Ammon's horn (tissue), 1 donor: ENCODE measurements at regions not wholly inside any gene's neighbourhood (a gene's known extent, or its start where the extent isn't known, plus 50 kb on each side); places are given as distances from the start of the nearest gene placed in this dataset.
"Not testable (repeated sequence)": the region's sequence is repeated elsewhere in the genome, so short reads cannot be mapped to it uniquely, and the experiment has no call there.

Source experiments
- DNase-seq: peaks from one replicate; pipeline ENCODE4 v3.0.0-alpha.2; 2016; ENCODE audit warnings: low spot score

DNA sequence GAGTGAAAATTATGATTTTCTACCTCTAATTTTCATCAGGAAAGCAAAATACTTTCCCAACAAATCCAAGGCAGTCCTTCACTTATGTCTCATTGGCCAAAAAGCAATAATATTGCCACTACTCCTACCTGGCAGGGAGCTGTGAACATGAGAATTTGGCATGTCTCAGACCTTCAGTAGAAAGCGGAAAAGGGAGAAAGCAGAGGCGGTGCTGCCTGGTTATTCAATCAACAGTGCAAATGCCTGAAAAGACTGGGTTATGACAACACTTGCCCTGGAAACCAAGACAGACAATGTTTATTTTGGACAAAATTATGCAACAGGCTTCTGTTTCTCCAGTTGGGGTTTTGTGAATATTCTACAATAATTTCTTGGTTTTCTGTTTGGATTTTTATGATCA is 194.4 kb downstream of the TAF11L14 start:
- peak; percentile 17 for DNase-seq

DNA sequence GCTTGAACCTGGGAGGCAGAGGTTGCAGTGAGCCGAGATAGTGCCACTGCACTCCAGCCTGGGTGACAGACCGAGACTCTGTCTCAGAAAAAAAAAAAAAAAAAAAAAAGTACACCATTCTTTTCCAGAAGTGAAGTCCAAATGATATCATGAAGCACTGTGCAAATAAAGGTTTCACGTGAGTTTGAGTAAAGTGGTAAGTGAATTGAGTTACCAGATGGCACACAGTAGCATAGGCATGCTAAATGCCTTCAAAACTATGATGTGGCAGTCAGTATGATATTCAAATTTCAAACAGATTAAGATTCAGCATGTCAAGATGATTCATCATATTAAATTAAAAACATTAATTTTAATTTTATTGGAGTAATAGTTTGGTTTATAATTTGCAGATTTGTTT is 195.2 kb downstream of the TAF11L14 start:
- no peak for DNase-seq

DNA sequence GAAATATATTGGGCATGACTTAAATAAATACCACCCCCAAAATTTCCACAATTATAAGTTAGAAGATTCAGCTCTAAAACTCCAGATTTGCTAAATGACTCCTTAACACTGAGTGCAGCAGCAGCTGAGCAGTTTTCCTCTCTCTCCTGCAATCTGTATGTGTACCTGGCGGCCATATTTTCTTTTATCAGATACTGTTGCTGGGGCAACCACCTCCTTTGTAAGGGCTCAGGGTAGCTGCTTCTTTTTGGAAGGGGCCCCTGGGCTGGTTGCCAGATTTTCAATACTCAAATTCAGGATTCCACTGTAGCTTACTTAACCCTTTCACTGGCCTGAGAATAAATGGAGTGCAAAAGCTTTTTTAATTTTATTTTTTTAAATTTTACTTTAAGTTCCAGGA is 197.0 kb downstream of the TAF11L14 start:
- DNase-seq, result no peak

DNA sequence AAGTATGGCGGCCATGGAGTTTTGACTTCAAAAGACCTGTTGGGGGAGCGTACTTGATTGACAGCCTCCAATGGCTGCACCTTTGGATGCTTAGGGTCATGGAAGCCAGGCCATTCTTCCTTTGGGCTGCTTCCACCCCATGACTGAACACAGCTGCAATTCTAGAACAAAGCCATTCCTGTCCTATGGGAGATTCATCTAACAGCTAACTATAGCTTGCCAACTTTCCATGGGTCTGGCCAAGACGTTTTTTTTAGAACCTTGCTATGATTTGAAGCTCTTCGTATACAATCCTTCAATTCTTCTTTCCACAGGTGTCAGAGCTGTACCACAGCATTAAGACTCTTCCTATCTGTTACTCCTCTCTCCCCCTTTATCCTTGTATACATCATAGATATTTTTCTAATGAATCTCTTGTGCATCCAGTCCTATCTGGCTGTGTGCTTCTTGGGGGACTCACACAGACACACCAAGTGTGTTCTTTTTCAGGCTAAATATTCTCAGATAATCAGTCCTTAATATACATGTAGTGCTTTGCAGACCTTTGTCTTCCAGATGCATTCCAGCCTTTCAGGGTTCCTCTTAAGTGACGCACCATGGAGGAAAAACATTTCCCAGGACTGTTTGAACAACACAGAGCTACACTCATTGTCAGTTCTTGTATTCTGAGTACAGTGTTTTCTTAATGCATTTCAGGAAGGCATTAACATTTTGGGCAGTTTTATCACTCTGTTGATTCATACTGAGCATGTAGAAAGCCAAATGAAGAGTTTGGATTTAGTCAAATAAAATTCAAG is 198.9 kb downstream of the TAF11L14 start:
- DNase-seq, result no peak

DNA sequence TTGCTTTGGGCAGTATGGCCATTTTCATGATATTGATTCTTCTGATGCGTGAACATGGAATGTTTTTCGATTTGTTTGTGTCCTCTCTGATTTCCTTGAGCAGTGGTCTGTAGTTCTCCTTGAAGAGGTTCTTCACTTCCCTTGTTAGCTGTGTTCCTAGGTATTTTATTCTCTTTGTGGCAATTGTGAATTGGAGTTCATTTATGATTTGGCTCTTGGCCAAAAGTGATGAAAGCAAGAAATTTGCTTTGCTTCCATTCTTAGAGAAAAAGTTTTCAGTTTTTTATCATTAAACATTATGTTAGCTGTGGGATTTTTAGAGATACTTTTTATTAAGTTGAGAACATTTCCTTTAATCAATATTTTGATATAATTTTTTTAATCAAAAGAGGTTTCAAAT is 203.5 kb downstream of the TAF11L14 start:
- no peak for DNase-seq

DNA sequence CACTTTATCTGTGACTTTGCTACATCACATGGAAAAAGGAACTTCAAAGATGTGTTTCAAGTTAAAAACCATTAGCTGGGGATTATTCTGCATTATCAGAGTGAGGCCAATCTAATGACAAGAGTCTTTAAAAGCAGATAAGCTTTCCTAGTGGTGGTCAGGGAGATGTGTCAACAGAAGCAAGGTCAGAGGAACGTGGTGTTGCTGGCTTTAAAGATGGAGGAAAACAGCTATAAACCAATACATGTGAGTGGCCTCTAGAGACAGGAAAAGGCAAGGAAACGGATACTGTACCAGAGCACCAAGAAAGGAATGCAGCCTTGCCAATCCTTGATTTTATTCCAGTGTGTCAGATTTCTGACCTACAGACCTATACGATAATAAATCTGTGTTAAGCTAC is 204.2 kb downstream of the TAF11L14 start:
- DNase-seq, result no peak

DNA sequence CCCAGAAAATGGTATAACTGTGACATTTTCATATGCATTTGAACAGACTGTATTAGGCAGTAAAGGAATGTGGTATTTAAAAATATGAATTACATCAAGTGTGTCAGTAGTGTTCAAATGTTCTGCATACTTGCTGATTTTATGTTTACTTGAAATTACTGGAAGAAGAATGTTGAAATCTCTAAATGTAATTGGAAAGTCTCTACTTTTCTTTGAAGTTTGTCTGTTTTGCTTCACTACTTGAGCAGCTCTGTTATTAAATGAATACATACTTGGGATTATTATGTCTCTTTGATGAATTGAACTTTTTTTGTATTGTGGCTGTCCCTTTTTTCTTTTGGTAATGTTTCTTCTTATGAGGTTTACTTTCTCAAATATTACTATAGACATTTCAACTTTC is 205.6 kb downstream of the TAF11L14 start:
- no peak for DNase-seq

DNA sequence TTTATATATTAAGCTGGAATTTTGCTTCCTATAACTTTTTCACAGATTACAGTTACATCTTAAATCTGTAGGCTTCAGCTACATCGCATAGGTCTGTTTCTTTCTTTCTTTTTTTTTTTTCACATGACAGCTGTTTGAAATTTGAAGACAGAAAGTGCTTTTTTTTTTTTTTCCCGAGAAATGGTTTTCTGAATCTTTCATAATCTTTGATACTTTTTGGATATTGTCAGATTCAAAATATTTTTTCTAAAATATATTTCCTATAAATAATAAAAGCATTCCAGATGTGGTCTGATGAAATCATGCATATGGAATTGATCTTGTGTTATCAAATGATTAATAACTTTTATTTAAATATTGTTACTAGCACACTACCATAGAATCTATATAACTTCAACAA is 212.2 kb downstream of the TAF11L14 start:
- no peak for DNase-seq

DNA sequence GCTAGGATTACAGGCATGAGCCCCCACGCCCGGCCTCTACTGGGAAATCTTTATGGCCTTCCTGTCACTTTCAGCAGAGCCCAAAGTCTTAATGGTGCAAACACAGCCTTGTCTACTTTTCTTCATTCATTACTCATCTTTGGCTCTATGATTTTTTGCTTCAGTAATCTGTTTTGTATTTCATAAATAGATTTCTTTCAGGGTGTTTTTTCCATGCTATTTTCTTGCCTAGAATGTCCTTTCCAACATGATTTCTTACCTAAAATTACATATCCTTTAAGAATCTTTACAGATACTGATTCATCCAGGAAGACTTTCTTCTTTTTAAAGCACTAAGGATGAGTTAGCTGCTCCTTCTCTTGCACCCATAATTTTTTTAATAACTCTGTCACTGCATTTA is 213.0 kb downstream of the TAF11L14 start:
- DNase-seq, result no peak

DNA sequence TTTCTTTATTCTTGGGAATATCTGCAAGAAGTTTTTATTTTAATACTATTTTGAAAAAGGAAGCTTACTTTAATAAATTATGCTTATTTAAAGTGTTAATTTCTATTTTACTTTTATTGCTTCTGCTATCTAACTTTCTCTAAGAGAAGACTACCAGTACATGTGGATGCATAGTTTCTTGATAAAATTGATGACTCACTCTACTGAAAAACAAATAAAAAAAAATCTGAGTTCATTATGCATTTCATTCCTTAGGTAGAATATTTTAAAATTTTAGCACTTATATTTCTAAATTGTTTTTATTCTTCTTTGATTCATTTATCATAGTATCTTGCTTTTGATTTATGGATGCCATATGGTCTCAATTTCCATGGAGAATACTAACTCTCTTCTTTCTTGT is 217.9 kb downstream of the TAF11L14 start:
- DNase-seq, result no peak

DNA sequence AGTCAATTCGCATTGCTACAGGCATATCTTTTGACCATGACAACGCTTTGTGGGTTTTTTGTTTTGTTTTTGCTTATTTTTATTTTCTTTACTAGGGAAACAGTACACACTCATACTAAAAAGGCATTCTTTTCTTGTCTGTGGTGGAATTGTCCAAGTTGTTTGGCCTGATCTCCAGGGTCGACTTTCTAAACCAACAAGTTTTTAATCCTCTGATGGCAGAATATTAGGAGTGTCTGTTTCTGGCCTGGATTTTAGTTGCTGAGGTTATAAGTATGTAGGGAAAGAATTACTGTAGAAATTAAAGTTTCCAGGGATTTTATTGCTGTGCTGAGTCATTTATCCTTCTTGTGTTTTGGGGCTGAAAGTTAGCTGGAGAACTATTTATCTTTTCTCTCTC is 218.5 kb downstream of the TAF11L14 start:
- no peak for DNase-seq

DNA sequence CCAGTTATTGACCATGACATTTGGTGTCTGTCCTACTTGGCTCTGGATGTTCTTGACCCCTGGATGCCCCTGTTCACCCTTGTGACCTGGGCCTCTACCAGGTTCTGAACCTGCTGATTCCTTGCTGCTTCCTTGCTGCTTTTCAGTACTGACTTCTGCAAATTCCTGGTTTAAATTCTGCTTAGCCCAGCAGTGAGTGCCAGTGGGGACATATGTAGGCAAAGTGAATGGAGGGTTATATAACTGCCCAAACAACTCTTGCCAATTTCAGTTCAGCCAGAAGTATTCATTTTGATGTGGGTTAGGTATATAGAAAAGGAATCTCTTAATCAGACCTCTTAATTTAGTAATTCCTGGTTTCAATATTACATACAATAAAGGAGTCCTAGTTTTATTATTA is 220.6 kb downstream of the TAF11L14 start:
- DNase-seq, result no peak

DNA sequence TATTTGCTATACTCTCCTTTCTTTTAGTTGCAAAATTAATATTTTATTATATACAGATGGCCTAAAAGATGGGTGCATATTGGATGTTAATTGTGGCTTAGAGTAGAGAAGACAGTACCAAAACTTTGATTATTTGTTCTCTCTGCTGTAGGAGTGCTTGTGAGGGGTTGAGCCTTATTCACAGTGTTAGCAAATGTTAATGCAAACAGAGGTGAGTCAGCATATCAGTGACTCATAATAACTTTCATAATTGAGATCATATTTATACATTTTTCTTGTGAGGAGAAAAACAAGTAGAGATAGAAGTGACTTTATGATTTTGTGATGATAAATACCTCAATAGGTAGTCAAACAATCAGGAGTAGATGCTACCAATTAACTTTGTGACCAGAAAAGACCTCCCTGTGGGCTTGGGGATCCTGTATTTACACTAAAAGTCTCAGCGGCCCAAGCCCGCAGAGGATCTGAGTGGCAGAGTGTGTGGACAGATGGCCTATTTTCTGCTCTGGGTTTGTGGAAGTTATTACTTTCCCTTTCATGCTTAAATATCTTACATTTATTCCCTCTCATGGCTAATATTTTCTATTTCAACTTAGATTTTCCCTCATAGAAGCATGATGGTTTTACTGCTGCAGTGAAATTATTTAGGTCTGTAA is 226.5 kb downstream of the TAF11L14 start:
- peak; percentile 9 for DNase-seq

DNA sequence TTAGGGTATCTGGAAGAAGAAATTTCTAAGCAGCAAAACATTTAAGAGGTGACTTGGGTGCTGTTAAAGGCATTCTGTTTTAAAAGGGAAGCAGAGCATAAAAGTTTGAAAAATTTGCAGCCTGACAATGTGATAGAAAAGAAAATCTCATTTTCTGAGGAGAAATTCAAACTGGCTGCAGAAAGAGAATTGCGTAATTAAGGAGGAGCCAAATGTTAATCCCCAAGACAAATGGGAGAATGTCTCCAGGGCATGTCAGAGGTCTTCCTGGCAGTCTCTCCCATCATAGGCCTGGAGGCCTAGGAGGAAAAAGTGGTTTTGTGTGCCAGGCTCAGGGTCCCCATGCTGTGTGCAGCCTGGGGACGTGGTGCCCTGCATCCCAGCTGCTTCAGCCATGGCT is 230.6 kb downstream of the TAF11L14 start:
- DNase-seq, result not testable (repeated sequence)

DNA sequence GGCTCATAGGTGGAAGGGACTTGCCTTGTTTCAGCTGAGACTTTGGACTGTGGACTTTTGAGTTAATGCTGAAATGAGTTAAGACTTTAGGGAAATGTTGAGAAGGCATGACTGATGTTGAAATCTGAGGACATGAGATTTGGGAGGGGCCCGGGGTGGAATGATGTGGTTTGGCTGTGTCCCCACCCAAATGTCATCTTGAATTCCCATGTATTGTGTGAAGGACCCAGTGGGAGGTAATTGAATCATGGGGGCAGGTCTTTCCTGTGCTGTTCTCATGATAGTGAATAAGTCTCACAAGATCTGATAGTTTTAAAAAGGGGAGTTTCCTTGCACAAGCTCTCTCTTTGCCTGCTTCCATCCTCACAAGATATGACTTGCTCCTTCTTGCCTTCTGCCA is 231.7 kb downstream of the TAF11L14 start:
- not testable (repeated sequence) for DNase-seq

DNA sequence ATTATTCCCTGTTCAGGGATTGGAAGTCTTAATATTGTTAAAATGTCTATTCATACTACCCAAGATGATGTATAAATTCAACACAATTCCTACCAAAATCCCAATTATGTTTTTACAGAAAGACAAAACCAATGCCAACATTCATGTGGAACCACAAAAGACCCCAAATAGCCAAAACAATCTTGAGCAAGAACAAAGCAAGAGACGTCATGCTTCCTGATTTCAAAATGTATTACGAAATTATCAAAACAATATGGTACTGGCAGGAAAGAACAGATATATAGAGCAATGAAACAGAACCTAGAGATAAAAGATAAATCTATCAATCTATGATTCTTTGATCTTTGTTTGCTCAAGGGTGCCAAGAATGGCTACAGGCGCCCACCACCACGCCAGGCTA is 237.9 kb downstream of the TAF11L14 start:
- DNase-seq, result no peak

DNA sequence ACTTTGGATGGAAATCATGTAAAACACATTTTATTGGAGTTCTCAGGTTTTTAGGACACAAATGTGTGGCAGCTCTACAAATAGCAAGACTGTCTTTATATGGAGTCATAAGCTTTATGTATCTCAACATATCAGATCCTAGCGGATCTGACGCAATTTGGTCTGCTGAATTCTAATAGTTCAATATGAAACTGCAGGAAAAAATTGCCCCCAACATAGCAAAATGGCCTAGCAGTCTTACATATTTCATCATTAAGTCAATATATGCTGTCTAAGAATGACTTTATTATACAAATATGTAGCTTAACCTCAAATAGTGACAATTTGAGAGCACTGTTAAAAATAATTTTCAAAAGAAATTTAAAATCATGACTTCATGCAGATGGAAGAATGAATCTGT is 244.3 kb downstream of the TAF11L14 start:
- DNase-seq, result no peak

DNA sequence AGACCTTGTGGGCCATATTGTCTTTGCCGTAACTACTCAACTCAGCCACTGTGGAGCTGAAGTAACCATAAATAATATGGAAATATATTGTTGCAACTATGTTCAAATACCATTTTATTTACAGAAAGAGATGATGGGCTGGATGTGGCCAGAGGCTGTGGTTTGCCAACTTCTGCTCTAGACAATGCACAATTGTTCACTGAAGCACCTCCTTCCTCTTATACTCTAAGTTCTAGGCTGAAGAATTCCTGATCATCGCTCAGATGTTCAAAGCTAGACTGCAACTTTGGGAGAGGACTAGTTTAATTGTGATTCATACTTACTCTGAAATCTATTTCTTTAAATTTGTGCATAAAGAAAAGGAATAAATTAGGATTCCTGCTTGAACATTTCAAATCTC is 245.0 kb downstream of the TAF11L14 start:
- no peak for DNase-seq

DNA sequence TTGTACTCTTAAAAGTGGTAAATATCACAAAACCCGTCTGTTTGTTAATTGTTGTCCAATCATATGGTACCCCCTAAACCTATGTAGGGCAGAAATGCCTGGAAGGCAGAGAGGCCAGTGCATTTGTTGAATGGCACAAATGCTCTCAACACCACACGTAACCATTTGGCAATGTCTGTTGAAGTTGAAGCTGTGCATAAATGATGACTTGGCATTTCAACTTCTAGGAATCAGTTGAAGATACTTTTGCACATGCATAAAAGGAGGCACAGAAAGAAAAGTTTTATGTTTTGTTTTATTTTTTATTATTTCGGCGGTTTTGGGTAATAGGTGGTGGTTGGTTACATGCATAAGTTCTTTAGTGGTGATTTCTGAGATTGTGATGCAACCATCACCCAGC is 246.6 kb downstream of the TAF11L14 start:
- no peak for DNase-seq

DNA sequence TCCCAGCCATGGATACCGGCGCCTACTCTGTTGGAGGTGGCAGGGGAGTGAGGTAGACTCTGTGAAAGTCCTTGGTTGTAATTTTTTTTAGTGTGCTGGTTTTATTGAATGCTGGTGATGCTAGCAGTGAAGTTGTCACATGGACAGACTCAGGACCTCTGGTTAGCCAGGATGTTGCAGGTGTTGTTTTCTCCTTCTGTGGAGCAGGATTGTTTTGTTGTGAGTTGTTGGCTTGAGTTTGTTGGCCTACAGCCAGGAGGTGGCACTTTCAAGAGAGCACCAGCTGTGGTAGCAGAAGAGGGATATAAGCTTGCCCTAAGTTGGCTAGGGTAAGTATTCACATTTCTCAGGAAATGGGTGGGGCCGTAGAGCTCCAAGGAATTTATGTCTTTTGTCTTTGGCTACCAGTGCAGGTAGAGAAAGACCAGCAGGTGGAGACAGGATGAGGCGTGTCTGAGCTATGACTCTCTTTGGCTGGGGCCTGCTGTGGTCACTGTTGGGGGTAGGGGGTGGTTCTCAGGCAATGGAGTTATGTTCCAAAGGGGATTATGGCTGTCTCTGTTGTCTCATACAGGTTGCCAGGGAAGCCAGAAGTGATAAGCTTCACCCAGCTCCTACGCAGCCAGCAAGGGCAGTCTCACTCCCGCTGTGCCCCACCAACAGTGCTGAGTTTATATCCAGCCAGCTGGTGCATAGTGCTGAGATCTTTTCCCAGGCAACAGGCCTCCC is 248.7 kb downstream of the TAF11L14 start:
- DNase-seq, result peak; percentile 8

DNA sequence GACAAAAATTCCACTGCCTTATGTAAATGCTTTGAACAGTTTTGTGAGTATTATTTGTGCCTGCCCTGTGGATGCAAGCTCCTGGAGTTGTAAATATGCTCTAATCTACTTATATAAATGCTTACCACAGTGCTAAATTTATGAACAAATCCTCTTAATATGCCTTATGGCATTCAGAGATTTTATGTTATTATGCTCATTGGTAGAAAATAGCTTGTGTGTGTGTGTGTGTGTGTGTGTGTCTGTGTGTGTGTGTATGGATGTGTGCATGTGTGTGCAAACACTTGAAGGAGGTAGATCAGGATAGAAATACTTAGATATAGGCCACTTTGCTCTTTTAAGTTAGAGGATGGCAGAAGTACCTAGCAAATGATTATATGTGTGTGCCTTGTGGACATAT is 253.9 kb downstream of the TAF11L14 start:
- no peak for DNase-seq

DNA sequence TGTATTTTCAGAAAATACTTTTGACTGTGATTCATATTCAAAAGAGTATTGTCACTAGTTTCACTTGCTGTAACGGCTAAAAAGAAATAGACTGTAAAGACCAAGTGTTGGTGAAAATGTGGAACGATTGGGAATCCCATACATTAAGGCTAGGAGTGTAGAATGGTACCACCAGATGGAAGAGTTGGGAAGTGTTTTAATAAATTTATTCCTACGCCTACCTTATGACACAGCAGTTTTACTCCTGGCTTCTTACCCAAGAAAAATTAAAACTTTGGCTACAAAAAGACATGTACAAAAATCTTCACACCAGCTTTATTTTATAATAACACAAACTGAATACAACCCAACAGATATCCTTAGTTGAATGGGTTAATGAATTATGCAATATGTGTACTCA is 256.2 kb downstream of the TAF11L14 start:
- no peak for DNase-seq

DNA sequence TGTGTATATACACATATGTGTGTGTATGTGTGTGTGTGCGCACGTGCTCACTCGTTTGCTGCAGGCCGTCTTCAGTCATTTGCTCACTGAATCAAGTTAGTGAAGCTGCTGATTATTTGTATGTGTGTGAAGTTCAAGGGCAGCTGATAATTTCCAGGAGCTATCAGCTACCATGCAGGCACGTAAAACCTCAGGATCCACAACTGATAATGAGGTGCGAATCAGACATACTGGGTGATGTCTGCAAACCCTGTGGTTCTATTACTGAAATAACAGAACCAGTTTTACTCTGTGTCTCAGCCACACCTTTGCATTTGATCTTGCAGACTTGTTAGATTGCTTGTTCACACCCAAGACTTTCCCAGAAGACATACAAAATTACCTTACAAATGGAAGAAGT is 257.6 kb downstream of the TAF11L14 start:
- DNase-seq, result no peak
